CD4-positive, alpha-beta memory T cell (primary cell): ENCODE measurements at regions not wholly inside any gene's neighbourhood (a gene's known extent, or its start where the extent isn't known, plus 50 kb on each side); places are given as distances from the start of the nearest gene placed in this dataset.

Source experiments
- CTCF ChIA-PET: fragments of 350-600 bp; sonication (Branson Sonifier 250); formaldehyde crosslinking; loops from one replicate; lab custom pipeline; 2021; ENCODE audit warnings: inconsistent platforms; ENCODE audit not compliant: partially characterized antibody; lab: Charles Lee
- POLR2A ChIA-PET: fragments of 350-600 bp; sonication (Branson Sonifier 250); formaldehyde crosslinking; loops from one replicate; lab custom pipeline; 2021; ENCODE audit not compliant: partially characterized antibody; lab: Charles Lee
- DNase-seq, 5 donors: peaks; one replicate each; pipeline versions ENCODE4 v3.0.0 to v3.0.0-alpha.2; 2020 to 2022; ENCODE audit warnings: mixed read lengths in 1 of 5
- H3K27ac ChIP-seq: one replicate; pipeline ENCODE4 v1.7.0; 2013; ENCODE audit warnings: low read depth, low read length
- H3K27me3 ChIP-seq: 2 replicates; pipeline ENCODE4 v1.7.0; 2013; ENCODE audit warnings: mild to moderate bottlenecking, low read length, moderate library complexity; ENCODE audit not compliant: insufficient read depth
- H3K36me3 ChIP-seq: 2 replicates; pipeline ENCODE4 v1.7.0; 2013; ENCODE audit warnings: mild to moderate bottlenecking, low read length, moderate library complexity; ENCODE audit not compliant: insufficient read depth
- H3K4me1 ChIP-seq: 2 replicates; pipeline ENCODE4 v1.7.0; 2013; ENCODE audit warnings: mild to moderate bottlenecking, low read length, moderate library complexity; ENCODE audit not compliant: insufficient read depth
- H3K4me3 ChIP-seq, 2 donors: one replicate each; pipeline ENCODE4 v1.7.0; 2013; ENCODE audit warnings: low read length in 2 of 2, mild to moderate bottlenecking in 1 of 2
- H3K9me3 ChIP-seq, 2 donors: one replicate each; pipeline ENCODE4 v1.7.0; 2013; ENCODE audit warnings: low read length in 2 of 2, control low read depth in 1 of 2; ENCODE audit not compliant: control insufficient read depth in 1 of 2
- H3K27ac Mint-ChIP-seq, 7 donors: one replicate each; pipeline ENCODE4 v1.8.0; 2020 to 2021; ENCODE audit warnings: mixed read lengths in 7 of 7, mild to moderate bottlenecking in 6 of 7, inconsistent platforms in 3 of 7, moderate library complexity in 3 of 7
- H3K27me3 Mint-ChIP-seq, 2 donors: one replicate each; pipeline ENCODE4 v1.8.0; 2020 to 2021; ENCODE audit warnings: mixed read lengths in 2 of 2
- H3K36me3 Mint-ChIP-seq, 2 donors: one replicate each; pipeline ENCODE4 v1.8.0; 2020 to 2021; ENCODE audit warnings: mixed read lengths in 2 of 2, inconsistent platforms in 1 of 2, mild to moderate bottlenecking in 1 of 2
- H3K4me1 Mint-ChIP-seq, 4 donors: one replicate each; pipeline ENCODE4 v1.8.0; 2020 to 2021; ENCODE audit warnings: mixed read lengths in 4 of 4, mild to moderate bottlenecking in 1 of 4
- H3K4me3 Mint-ChIP-seq, 8 donors: one replicate each; pipeline ENCODE4 v1.8.0; 2020 to 2021; ENCODE audit warnings: mixed read lengths in 8 of 8, mild to moderate bottlenecking in 7 of 8, moderate library complexity in 6 of 8, inconsistent platforms in 3 of 8
- H3K9me3 Mint-ChIP-seq, 8 donors: one replicate each; pipeline ENCODE4 v1.8.0; 2020 to 2021; ENCODE audit warnings: mixed read lengths in 8 of 8, mild to moderate bottlenecking in 5 of 8, inconsistent platforms in 3 of 8, moderate library complexity in 1 of 8
- intact Hi-C: fragments of 100-400 bp; cut with micrococcal nuclease; formaldehyde crosslinking; loops from one replicate; pipeline ENCODE4 v1.15.1; 2023

GRCh38 chr10:64271983-64272382 lies 750.8 kb downstream of the REEP3 start:
- intact Hi-C loops: no loop called here
- H3K4me1 Mint-ChIP-seq: no peaks in the 10 kb centered on the region
- peaks cover 0 to 4% (median 0%) of the 10 kb centered on the region in 8 donors for H3K9me3 Mint-ChIP-seq
- no peak for DNase-seq
- no peak overlapping the region for H3K27ac Mint-ChIP-seq
- H3K27me3 Mint-ChIP-seq: no peaks in the 10 kb centered on the region
- H3K36me3 ChIP-seq: no peaks in the 10 kb centered on the region
- no peak overlapping the region for H3K27ac ChIP-seq
- no peak overlapping the region for H3K4me3 Mint-ChIP-seq
- H3K27me3 ChIP-seq: no peaks in the 10 kb centered on the region
- CTCF ChIA-PET: no interaction called here
- H3K4me3 ChIP-seq: no peak overlapping the region
- no peaks in the 10 kb centered on the region for H3K4me1 ChIP-seq
- H3K36me3 Mint-ChIP-seq: no peaks in the 10 kb centered on the region
- H3K9me3 ChIP-seq: no peaks in the 10 kb centered on the region
- POLR2A ChIA-PET: no interaction called here

- CTCF ChIA-PET: no interaction called here
- no peaks in the 10 kb centered on the region for H3K9me3 ChIP-seq
- H3K36me3 ChIP-seq: no peaks in the 10 kb centered on the region
- no peaks in the 10 kb centered on the region for H3K4me1 Mint-ChIP-seq
- H3K27me3 ChIP-seq: no peaks in the 10 kb centered on the region
- no peaks in the 10 kb centered on the region for H3K36me3 Mint-ChIP-seq
- H3K9me3 Mint-ChIP-seq: peaks cover 0 to 6% (median 0%) of the 10 kb centered on the region in 8 donors
- H3K4me1 ChIP-seq: no peaks in the 10 kb centered on the region
- H3K4me3 ChIP-seq: no peak overlapping the region
- H3K4me3 Mint-ChIP-seq: no peak overlapping the region
- no peak for DNase-seq
- no peak overlapping the region for H3K27ac ChIP-seq
- no peak overlapping the region for H3K27ac Mint-ChIP-seq
- POLR2A ChIA-PET: no interaction called here
- intact Hi-C loops: no loop called here
- H3K27me3 Mint-ChIP-seq: no peaks in the 10 kb centered on the region
Observed at GRCh38 chr10:64275001-64275400, 753.8 kb downstream of the REEP3 start.

GRCh38 chr10:64275774-64276173 lies 754.6 kb downstream of the REEP3 start:
- H3K4me1 ChIP-seq: no peaks in the 10 kb centered on the region
- intact Hi-C loops: no loop called here
- CTCF ChIA-PET: no interaction called here
- H3K4me3 ChIP-seq: no peak overlapping the region
- Mint-ChIP-seq H3K4me3 (no peak overlapping the region), H3K27me3 (no peaks in the 10 kb centered on the region), H3K4me1 (no peaks in the 10 kb centered on the region), H3K27ac (no peak overlapping the region), H3K9me3 (peaks cover 0 to 6% (median 0%) of the 10 kb centered on the region in 8 donors), H3K36me3 (no peaks in the 10 kb centered on the region)
- no peaks in the 10 kb centered on the region for H3K9me3 ChIP-seq
- DNase-seq: no peak
- no peaks in the 10 kb centered on the region for H3K36me3 ChIP-seq
- POLR2A ChIA-PET: no interaction called here
- H3K27ac ChIP-seq: no peak overlapping the region
- no peaks in the 10 kb centered on the region for H3K27me3 ChIP-seq

- no peaks in the 10 kb centered on the region for H3K4me1 Mint-ChIP-seq
- H3K4me1 ChIP-seq: no peaks in the 10 kb centered on the region
- H3K9me3 Mint-ChIP-seq: peaks cover 0 to 6% (median 0%) of the 10 kb centered on the region in 8 donors
- no peaks in the 10 kb centered on the region for H3K27me3 Mint-ChIP-seq
- H3K27ac ChIP-seq: no peak overlapping the region
- no peaks in the 10 kb centered on the region for H3K27me3 ChIP-seq
- no peak overlapping the region for H3K4me3 Mint-ChIP-seq
- no peak overlapping the region for H3K27ac Mint-ChIP-seq
- H3K9me3 ChIP-seq: no peaks in the 10 kb centered on the region
- H3K4me3 ChIP-seq: no peak overlapping the region
- no peaks in the 10 kb centered on the region for H3K36me3 Mint-ChIP-seq
- no peaks in the 10 kb centered on the region for H3K36me3 ChIP-seq
- ChIA-PET CTCF (no interaction called here), POLR2A (no interaction called here)
- intact Hi-C loops: no loop called here
- no peak for DNase-seq
Observed at GRCh38 chr10:64277536-64277935, 756.3 kb downstream of the REEP3 start.

GRCh38 chr10:64283621-64284020 lies 762.4 kb downstream of the REEP3 start:
- Histone ChIP-seq H3K4me1 (no peaks in the 10 kb centered on the region), H3K27ac (no peak overlapping the region), H3K36me3 (no peaks in the 10 kb centered on the region), H3K4me3 (no peak overlapping the region), H3K9me3 (no peaks in the 10 kb centered on the region), H3K27me3 (no peaks in the 10 kb centered on the region)
- Mint-ChIP-seq H3K4me3 (no peak overlapping the region), H3K27ac (no peak overlapping the region), H3K36me3 (no peaks in the 10 kb centered on the region), H3K9me3 (peaks cover 0 to 11% (median under 1%) of the 10 kb centered on the region in 8 donors), H3K27me3 (no peaks in the 10 kb centered on the region), H3K4me1 (no peaks in the 10 kb centered on the region)
- CTCF ChIA-PET: no interaction called here
- intact Hi-C loops: no loop called here
- no peak for DNase-seq
- POLR2A ChIA-PET: no interaction called here

GRCh38 chr10:64286533-64286932 lies 765.3 kb downstream of the REEP3 start:
- Mint-ChIP-seq H3K27ac (no peak overlapping the region), H3K27me3 (no peaks in the 10 kb centered on the region), H3K4me1 (no peaks in the 10 kb centered on the region), H3K4me3 (no peak overlapping the region), H3K36me3 (no peaks in the 10 kb centered on the region), H3K9me3 (peaks cover 0 to 5% (median under 1%) of the 10 kb centered on the region in 8 donors)
- no peak overlapping the region for H3K4me3 ChIP-seq
- ChIA-PET CTCF (no interaction called here), POLR2A (no interaction called here)
- no peaks in the 10 kb centered on the region for H3K27me3 ChIP-seq
- H3K4me1 ChIP-seq: no peaks in the 10 kb centered on the region
- intact Hi-C loops: no loop called here
- no peak for DNase-seq
- no peaks in the 10 kb centered on the region for H3K9me3 ChIP-seq
- H3K27ac ChIP-seq: no peak overlapping the region
- H3K36me3 ChIP-seq: no peaks in the 10 kb centered on the region

- Mint-ChIP-seq H3K4me3 (no peak overlapping the region), H3K9me3 (peaks cover 0 to 5% (median 0%) of the 10 kb centered on the region in 8 donors), H3K36me3 (no peaks in the 10 kb centered on the region), H3K27ac (no peak overlapping the region), H3K27me3 (no peaks in the 10 kb centered on the region), H3K4me1 (no peaks in the 10 kb centered on the region)
- ChIA-PET POLR2A (no interaction called here), CTCF (interaction anchor here (1.2 kb wide), 1 partner anchor 24 kb away, joined by 4 read pairs; no protein-coding TSS in a partner anchor)
- no peak overlapping the region for H3K27ac ChIP-seq
- H3K9me3 ChIP-seq: no peaks in the 10 kb centered on the region
- DNase-seq: no peak
- intact Hi-C loops: no loop called here
- no peaks in the 10 kb centered on the region for H3K36me3 ChIP-seq
- H3K27me3 ChIP-seq: no peaks in the 10 kb centered on the region
- H3K4me3 ChIP-seq: no peak overlapping the region
- no peaks in the 10 kb centered on the region for H3K4me1 ChIP-seq
Observed at GRCh38 chr10:64288404-64288803, 767.2 kb downstream of the REEP3 start.

GRCh38 chr10:64303566-64303965 lies 782.4 kb downstream of the REEP3 start:
- no peaks in the 10 kb centered on the region for H3K27me3 ChIP-seq
- H3K4me1 ChIP-seq: no peaks in the 10 kb centered on the region
- no peaks in the 10 kb centered on the region for H3K27me3 Mint-ChIP-seq
- H3K36me3 ChIP-seq: no peaks in the 10 kb centered on the region
- intact Hi-C loops: no loop called here
- no peak overlapping the region for H3K4me3 ChIP-seq
- no peaks in the 10 kb centered on the region for H3K9me3 ChIP-seq
- peaks cover 0 to 2% (median 0%) of the 10 kb centered on the region in 8 donors for H3K9me3 Mint-ChIP-seq
- no peak overlapping the region for H3K27ac ChIP-seq
- no peaks in the 10 kb centered on the region for H3K36me3 Mint-ChIP-seq
- no peak for DNase-seq
- ChIA-PET CTCF (no interaction called here), POLR2A (no interaction called here)
- H3K27ac Mint-ChIP-seq: no peak overlapping the region
- H3K4me3 Mint-ChIP-seq: no peak overlapping the region
- H3K4me1 Mint-ChIP-seq: no peaks in the 10 kb centered on the region
